ENCODE measurements at regions not wholly inside any gene's neighbourhood (a gene's known extent, or its start where the extent isn't known, plus 50 kb on each side); places are given as distances from the start of the nearest gene placed in this dataset.

- intact Hi-C loops (cut with micrococcal nuclease), result no loop called here
- FAIRE-seq, result no peak
Measured at GRCh38 chr6:95175927-95176675, 401.2 kb upstream of the MANEA start.

More at GRCh38 chr6:95175927-95176675, 401.2 kb upstream of the MANEA start:
- Histone ChIP-seq H3K27ac (ENCODE audit: insufficient read depth, low read depth, low read length) (no peak overlapping the region), H3K9me1 (replicated peaks; ENCODE audit: control insufficient read depth, extremely low read depth, insufficient read depth, low read length) (no peaks in the 10 kb centered on the region), H3K4me3 (replicated peaks in 1 of 3; ENCODE audit: insufficient read depth in 1 of 3, low read depth in 1 of 3, low read length in 3 of 3) (no peak overlapping the region), H3K79me2 (ENCODE audit: control insufficient read depth, insufficient read depth, low read length) (no peaks in the 10 kb centered on the region), H3K9ac (replicated peaks; ENCODE audit: extremely low read depth, insufficient read depth, low read length) (no peak overlapping the region), H4K20me1 (replicated peaks; ENCODE audit: control insufficient read depth, extremely low read depth, insufficient read depth, low read length) (no peaks in the 10 kb centered on the region), H3K9me3 (replicated peaks; ENCODE audit: control insufficient read depth, insufficient read depth, low read length) (no peaks in the 10 kb centered on the region), H3K27me3 (ENCODE audit: control insufficient read depth in 2 of 2, insufficient read depth in 2 of 2, low read length in 2 of 2) (no peaks in the 10 kb centered on the region), H3K4me1 (ENCODE audit: control insufficient read depth, extremely low read depth, insufficient read depth, low read length) (no peaks in the 10 kb centered on the region), H3K36me3 (ENCODE audit: control insufficient read depth in 2 of 2, extremely low read depth in 1 of 2, insufficient read depth in 2 of 2, low read length in 2 of 2) (no peaks in the 10 kb centered on the region), H3K4me2 (ENCODE audit: insufficient read depth, low read length) (no peak overlapping the region), H2AFZ (ENCODE audit: low read depth, low read length) (no peak overlapping the region)
- no TSS peak for BruUV-seq (replicated peaks)
- DNase-seq (ENCODE audit: low read depth, low spot score), result no peak
- dilution Hi-C loops (cut with MboI; ENCODE audit: extremely low pct_ligation_motif_present, low sequenced_read_pairs), result no loop called here
- TF ChIP-seq MYC (IDR thresholded peaks at IDR 0.05; ENCODE audit: low read depth, low read length), result no peak
- no peak for TF ChIP-seq POLR2A (IDR thresholded peaks at IDR 0.05; ENCODE audit: low read depth, low read length)
- no peak for TF ChIP-seq FOS (IDR thresholded peaks at IDR 0.05; ENCODE audit: borderline replicate concordance, insufficient read depth, low read length)
- TF ChIP-seq POLR2AphosphoS5 (IDR thresholded peaks at IDR 0.05; ENCODE audit: insufficient read depth, low read depth, low read length), result no peak
- no peak for TF ChIP-seq EZH2 (IDR thresholded peaks at IDR 0.05; ENCODE audit: borderline replicate concordance, low read depth, low read length, severe bottlenecking)
- no peak for TF ChIP-seq GATA2 (IDR thresholded peaks at IDR 0.05; ENCODE audit: insufficient read depth, insufficient read length, low read depth, low read length)
- TF ChIP-seq JUN (IDR thresholded peaks at IDR 0.05; ENCODE audit: borderline replicate concordance, insufficient read depth, insufficient read length, low read depth), result no peak
- no peak for TF ChIP-seq CTCF (IDR thresholded peaks at IDR 0.05; ENCODE audit: extremely low read depth in 1 of 2, insufficient read depth in 1 of 2, low read depth in 1 of 2, low read length in 2 of 2)
- TF ChIP-seq MAX (IDR thresholded peaks at IDR 0.05; ENCODE audit: insufficient read depth, insufficient read length), result no peak
- POLR2A ChIA-PET, result no interaction called here
- CTCF ChIA-PET, result no interaction called here

All from endothelial cell of umbilical vein (primary cell).